Fibroblast of lung (primary cell): ENCODE measurements at regions not wholly inside any gene's neighbourhood (a gene's known extent, or its start where the extent isn't known, plus 50 kb on each side); places are given as distances from the start of the nearest gene placed in this dataset.

Experiments
- CTCF ChIP-seq, 2 donors: IDR thresholded peaks in 1 of 2; conservative IDR thresholded peaks in 1 of 2; 1 replicate in 1 of 2; 2 replicates in 1 of 2; pipeline ENCODE4 v1.5.1; 2011 to 2012; ENCODE audit warnings: low read length in 2 of 2, control low read depth in 1 of 2, inconsistent platforms in 1 of 2, low read depth in 1 of 2, mild to moderate bottlenecking in 1 of 2
- EZH2 ChIP-seq: IDR thresholded peaks from 2 replicates; pipeline ENCODE4 v1.5.1; 2012; ENCODE audit warnings: low read length, control low read depth, mild to moderate bottlenecking; ENCODE audit errors: missing control alignments

GRCh38 chr4:55272102-55272501 is 73.9 kb upstream of the SRD5A3 start:
- TF ChIP-seq CTCF (conservative IDR thresholded peaks at IDR 0.05 in 1 of 2, IDR thresholded peaks at IDR 0.05 in 1 of 2; ENCODE audit: low read depth in 1 of 2, low read length in 2 of 2) (no peak), EZH2 (no peak)
